ENCODE measurements at regions not wholly inside any gene's neighbourhood (a gene's known extent, or its start where the extent isn't known, plus 50 kb on each side); places are given as distances from the start of the nearest gene placed in this dataset.

DNA sequence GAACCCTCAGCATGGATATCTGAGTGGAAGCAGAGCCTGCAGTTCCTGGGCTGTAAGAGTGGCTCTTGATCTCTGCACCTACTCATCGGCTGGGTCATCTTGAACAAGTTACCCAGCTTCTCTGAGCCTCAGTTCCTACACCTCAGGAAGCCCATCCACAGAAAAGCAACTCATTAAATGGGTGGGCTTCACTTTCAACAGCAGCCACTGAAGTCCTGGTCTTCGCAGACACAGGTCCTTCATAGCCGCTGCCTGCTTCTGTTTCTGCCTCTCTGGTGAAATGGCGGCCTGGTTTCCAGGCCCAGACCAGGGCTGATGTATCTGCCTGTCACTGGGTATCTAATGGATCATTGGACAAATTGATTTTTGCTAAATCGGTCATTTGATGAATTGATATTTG lies 571.4 kb downstream of the PTPRU start:
- DNase-seq (ENCODE audit: low spot score) = no peak
- no peak for TF ChIP-seq ZNF607 (CRISPR knock-in tag; IDR thresholded peaks at IDR 0.05; ENCODE audit: borderline replicate concordance)
- no peak for TF ChIP-seq GZF1 (CRISPR knock-in tag; IDR thresholded peaks at IDR 0.05)
- TF ChIP-seq, protein P1, sequence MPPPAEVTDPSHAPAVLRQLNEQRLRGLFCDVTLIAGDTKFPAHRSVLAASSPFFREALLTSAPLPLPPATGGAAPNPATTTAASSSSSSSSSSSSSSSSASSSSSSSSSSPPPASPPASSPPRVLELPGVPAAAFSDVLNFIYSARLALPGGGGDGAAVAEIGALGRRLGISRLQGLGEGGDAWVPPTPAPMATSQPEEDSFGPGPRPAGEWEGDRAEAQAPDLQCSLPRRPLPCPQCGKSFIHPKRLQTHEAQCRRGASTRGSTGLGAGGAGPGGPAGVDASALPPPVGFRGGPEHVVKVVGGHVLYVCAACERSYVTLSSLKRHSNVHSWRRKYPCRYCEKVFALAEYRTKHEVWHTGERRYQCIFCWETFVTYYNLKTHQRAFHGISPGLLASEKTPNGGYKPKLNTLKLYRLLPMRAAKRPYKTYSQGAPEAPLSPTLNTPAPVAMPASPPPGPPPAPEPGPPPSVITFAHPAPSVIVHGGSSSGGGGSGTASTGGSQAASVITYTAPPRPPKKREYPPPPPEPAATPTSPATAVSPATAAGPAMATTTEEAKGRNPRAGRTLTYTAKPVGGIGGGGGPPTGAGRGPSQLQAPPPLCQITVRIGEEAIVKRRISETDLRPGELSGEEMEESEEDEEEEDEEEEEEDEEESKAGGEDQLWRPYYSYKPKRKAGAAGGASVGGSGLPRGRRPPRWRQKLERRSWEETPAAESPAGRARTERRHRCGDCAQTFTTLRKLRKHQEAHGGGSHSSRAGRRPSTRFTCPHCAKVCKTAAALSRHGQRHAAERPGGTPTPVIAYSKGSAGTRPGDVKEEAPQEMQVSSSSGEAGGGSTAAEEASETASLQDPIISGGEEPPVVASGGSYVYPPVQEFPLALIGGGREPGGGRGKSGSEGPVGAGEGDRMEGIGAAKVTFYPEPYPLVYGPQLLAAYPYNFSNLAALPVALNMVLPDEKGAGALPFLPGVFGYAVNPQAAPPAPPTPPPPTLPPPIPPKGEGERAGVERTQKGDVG (CRISPR knock-in tag; IDR thresholded peaks at IDR 0.05; ENCODE audit: borderline replicate concordance) = no peak
- TF ChIP-seq, protein P2, sequence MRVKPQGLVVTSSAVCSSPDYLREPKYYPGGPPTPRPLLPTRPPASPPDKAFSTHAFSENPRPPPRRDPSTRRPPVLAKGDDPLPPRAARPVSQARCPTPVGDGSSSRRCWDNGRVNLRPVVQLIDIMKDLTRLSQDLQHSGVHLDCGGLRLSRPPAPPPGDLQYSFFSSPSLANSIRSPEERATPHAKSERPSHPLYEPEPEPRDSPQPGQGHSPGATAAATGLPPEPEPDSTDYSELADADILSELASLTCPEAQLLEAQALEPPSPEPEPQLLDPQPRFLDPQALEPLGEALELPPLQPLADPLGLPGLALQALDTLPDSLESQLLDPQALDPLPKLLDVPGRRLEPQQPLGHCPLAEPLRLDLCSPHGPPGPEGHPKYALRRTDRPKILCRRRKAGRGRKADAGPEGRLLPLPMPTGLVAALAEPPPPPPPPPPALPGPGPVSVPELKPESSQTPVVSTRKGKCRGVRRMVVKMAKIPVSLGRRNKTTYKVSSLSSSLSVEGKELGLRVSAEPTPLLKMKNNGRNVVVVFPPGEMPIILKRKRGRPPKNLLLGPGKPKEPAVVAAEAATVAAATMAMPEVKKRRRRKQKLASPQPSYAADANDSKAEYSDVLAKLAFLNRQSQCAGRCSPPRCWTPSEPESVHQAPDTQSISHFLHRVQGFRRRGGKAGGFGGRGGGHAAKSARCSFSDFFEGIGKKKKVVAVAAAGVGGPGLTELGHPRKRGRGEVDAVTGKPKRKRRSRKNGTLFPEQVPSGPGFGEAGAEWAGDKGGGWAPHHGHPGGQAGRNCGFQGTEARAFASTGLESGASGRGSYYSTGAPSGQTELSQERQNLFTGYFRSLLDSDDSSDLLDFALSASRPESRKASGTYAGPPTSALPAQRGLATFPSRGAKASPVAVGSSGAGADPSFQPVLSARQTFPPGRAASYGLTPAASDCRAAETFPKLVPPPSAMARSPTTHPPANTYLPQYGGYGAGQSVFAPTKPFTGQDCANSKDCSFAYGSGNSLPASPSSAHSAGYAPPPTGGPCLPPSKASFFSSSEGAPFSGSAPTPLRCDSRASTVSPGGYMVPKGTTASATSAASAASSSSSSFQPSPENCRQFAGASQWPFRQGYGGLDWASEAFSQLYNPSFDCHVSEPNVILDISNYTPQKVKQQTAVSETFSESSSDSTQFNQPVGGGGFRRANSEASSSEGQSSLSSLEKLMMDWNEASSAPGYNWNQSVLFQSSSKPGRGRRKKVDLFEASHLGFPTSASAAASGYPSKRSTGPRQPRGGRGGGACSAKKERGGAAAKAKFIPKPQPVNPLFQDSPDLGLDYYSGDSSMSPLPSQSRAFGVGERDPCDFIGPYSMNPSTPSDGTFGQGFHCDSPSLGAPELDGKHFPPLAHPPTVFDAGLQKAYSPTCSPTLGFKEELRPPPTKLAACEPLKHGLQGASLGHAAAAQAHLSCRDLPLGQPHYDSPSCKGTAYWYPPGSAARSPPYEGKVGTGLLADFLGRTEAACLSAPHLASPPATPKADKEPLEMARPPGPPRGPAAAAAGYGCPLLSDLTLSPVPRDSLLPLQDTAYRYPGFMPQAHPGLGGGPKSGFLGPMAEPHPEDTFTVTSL (CRISPR knock-in tag; IDR thresholded peaks at IDR 0.05; ENCODE audit: borderline replicate concordance) = no peak
- TF ChIP-seq SOX6 (IDR thresholded peaks at IDR 0.05) = no peak
- no peak for TF ChIP-seq SOX6 (CRISPR knock-in tag; IDR thresholded peaks at IDR 0.05)
- no peak for TF ChIP-seq PTBP1 (IDR thresholded peaks at IDR 0.05; ENCODE audit: low read depth, low read length, poor library complexity, severe bottlenecking)
- no peak for TF ChIP-seq ATF7-NPFF (CRISPR knock-in tag; IDR thresholded peaks at IDR 0.05; ENCODE audit: low read depth)
- no peak for TF ChIP-seq ZNF703 (CRISPR knock-in tag; IDR thresholded peaks at IDR 0.05; ENCODE audit: borderline replicate concordance)
- TF ChIP-seq DPF2 (CRISPR knock-in tag; IDR thresholded peaks at IDR 0.05; ENCODE audit: borderline replicate concordance, low read depth) = no peak
- BruUV-seq (replicated peaks) = no TSS peak
- in situ Hi-C loops (cut with HindIII; ENCODE audit: extremely low pct_ligation_motif_present, low pct_unique_long_range_greater_than_20kb) = no loop called here
- POLR2A ChIA-PET = no interaction called here
- ATAC-seq = no peak
- Histone ChIP-seq H3K36me3 (replicated peaks in 1 of 2; ENCODE audit: control insufficient read depth in 1 of 2, insufficient read depth in 2 of 2, low read length in 2 of 2) (no peaks in the 10 kb centered on the region), H3K4me2 (ENCODE audit: low read depth, low read length) (no peak overlapping the region), H3K4me1 (ENCODE audit: insufficient read depth, low read length) (no peaks in the 10 kb centered on the region), H3K9ac (ENCODE audit: insufficient read depth, low read depth, low read length) (no peak overlapping the region), H3K79me2 (ENCODE audit: insufficient read depth, low read length) (no peaks in the 10 kb centered on the region), H3K27ac (ENCODE audit: extremely low read length, insufficient read depth, low read length) (no peak overlapping the region), H3K4me3 (replicated peaks in 1 of 3; ENCODE audit: insufficient read depth in 1 of 3, low read depth in 2 of 3, low read length in 3 of 3) (no peak overlapping the region), H3K27me3 (ENCODE audit: control insufficient read depth in 1 of 2, insufficient read depth in 2 of 2, low read length in 2 of 2) (peaks cover 2 to 35% of the 10 kb centered on the region in 2 experiments; a peak in 4 of 5 replicates), H3K9me3 (ENCODE audit: low read length) (no peaks in the 10 kb centered on the region), H2AFZ (ENCODE audit: low read length) (no peak overlapping the region), H4K20me1 (ENCODE audit: insufficient read depth, low read length) (no peaks in the 10 kb centered on the region)
- 3% methylated on average over 5 of the region's 5 CpGs for WGBS (ENCODE audit: low lambda C conversion rate)
- intact Hi-C loops (cut with micrococcal nuclease; ENCODE audit: unreplicated experiment) = no loop called here
- no peak for FAIRE-seq
- CTCF ChIA-PET (ENCODE audit: low intra/inter-chr PET ratio, low total read pairs) = no interaction called here
